GM18517 (cell line): ENCODE measurements at regions not wholly inside any gene's neighbourhood (a gene's known extent, or its start where the extent isn't known, plus 50 kb on each side); places are given as distances from the start of the nearest gene placed in this dataset.

Source experiments
- ATAC-seq: cut with Tn5 transposase; IDR thresholded peaks from one replicate; pipeline ENCODE4 v1.9.1; 2021; ENCODE audit warnings: mild to moderate bottlenecking, moderate library complexity; ENCODE audit not compliant: unreplicated experiment

DNA sequence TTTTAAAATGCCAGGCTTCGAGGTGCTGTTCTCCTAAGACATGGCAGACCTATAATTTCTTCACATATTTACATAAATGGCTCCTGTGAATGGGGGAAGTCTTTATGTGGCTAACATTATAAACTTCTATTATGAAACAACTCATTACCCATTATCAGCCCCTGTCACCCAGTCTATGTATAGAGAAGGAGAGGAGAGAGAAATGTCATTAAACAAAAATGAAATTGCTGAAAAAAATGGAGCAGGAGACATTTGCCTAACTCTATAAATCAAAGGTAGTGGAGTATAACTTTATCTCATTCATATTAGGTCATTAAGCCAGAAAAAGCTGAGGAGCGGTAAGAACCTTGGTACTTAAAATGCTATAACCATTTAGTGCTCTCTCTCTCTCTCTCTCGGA, 71.9 kb upstream of the KRR1 start:
- no peak for ATAC-seq

DNA sequence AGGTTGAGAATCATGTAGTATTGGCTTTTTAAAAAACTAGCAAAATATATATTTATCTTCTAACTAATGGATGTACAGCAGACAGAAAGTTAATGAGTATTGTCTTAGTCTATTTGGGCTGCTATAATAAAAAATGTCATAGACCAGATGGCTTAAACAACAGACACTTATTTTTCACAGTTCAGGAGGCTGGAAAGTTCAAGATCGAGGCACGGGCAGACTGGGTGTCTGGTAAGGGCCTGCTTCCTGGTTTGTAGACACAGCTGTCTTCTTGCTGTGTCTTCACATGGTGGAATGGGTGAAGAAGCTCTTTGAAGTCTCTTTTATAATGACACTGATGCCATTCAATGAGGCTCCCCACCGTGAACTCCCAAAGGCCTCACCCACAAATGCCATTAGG, 70.1 kb upstream of the KRR1 start:
- ATAC-seq: no peak

DNA sequence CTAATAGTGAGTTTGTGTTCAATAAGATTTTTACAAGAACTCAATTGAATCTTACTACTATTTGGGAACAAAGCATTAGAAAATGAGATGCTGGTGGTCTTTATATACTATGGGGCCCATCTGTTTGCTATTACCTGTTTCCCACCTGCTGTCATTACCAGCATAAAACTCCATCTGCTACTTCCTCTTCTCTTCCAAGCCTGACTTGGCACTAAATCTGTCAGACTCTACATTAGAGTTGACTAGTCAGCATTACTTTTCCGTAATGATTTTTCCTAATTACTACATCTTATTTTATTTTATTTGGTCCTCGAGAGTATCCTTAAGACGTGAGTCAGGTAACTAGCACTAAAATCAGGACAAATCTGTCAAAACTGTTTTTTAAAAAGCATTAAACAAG, 68.1 kb upstream of the KRR1 start:
- no peak for ATAC-seq

DNA sequence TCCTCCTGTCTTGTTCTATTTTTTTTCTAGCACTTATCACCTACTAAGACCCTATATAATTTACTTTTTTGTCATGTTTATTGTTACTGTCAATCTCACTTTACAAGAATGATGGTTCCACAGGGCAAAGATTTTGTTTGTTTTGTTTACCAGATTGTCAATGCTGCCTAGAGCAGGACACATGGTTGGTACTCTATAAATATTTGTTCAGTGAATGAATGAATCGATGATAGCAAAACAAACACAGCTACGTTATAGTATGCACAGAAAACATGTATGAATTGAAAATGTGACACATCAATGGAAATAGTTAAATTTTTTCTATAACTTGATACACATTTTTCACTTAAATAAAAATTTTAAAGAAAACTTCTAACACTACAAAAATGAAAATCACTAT, 67.1 kb upstream of the KRR1 start:
- no peak for ATAC-seq

DNA sequence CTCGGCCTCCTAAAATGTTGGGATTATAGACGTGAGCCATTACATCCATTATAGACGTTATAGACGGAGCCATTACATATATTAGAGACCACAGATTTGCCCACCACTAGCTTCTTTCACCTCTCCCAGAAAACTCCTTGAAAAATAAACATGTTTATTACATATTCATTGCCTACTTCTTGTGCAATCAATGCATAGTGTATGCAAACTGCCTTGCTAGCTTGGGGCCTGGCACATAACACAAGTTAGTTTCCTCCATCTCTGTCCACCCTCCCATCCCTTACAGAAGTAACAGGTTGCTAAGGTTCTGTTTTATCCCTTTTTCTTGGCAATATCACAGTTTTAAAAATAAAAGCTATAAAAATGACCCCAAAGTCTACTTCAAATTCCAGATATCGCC, 66.4 kb upstream of the KRR1 start:
- no peak for ATAC-seq

DNA sequence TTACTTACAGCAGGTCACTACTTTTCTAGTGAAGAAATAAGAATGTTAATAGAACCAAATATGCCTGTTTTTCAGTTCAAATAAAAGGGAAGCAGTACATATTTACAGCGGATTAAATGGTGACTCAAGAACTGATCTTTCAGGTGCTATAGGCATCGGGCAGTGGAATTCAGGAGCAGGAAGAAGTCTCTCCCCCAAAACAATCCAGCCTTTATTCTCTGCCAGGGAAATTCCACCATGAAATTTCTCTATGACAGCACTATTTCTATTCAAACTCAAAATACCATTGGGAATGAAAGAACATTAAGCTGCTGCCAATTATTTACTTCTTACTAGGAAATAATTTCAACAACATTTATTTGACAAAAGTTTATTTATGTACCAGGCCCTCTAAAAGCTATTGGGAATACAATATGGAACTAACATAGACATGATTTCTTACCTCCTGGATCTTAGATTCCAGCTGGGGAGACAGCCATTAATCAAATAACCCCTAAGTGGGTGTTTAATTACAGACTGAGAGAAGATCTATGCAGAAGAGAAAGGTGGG, 60.3 kb upstream of the KRR1 start:
- no peak for ATAC-seq

DNA sequence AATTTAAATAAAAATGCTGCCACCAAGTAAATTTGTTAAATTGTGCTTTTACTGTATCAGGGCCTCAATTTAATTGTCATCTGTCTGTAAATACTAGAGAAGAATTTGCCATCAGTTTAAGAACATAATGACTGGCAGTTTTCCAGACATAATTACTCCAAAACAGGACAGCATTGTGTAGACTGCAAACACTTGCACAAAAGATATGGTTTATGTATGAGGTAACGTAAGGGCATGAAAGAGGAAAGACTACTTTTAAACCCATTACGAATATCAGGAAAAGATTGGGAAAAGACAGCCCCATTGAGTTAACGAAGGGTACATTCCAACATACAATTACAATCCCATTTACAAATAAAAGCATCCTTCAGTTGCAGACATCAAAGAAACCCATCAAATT, 59.8 kb upstream of the KRR1 start:
- ATAC-seq: no peak

DNA sequence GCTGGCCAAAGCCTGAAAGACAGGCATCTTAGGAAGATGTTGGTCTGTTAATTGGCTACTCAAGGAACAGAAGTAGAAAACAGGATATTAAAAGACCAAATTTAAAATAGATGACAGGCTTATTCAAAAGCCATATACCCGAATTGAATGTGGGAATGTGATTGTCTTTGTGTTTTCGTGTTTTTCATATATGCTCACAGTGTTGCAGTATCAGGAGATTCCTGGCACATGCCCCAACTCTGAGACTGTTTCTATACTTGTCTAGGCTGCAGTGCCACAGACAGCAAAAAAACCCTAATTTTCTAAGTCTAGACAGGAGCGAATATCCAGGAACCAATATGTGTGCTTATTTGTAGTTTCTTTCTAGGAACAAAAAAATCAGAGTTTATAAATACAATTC, 57.4 kb upstream of the KRR1 start:
- ATAC-seq: no peak

DNA sequence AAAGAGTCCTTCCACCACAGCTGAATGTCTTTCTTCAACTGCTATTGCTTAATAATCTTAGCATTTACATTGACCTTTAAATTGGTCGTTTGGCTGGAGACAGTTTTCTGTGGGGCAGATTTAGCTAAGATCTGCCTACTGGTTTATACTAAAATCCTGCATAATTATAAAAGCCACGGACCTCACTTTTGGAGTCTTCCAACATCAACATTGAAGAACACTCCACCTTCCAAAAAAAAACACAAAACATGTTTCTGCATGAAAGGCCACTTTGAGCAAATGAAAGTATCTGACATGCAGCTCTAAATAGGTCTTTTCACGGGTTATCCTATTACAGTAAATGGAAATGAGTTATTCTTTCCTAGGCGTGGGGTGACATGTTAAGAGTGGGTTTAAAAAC, 57.0 kb upstream of the KRR1 start:
- no peak for ATAC-seq

DNA sequence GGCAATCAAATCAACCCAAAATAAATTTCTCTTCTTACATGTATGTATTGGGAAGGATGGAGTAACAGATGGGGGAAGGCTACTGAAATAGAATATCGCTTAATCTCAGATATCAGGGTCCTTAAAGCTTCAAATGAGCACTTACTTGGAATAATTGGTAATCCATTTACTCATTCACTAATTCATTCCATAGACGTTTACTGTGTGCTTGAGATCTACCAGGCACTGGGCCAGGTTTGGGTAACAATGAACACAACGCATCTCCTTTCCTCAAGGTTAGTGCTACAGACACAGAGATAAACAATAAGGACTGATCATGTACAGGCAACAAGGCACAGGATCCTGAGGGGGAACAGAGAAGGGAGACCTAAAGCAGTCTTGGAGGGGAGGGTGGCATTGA, 54.4 kb upstream of the KRR1 start:
- no peak for ATAC-seq

DNA sequence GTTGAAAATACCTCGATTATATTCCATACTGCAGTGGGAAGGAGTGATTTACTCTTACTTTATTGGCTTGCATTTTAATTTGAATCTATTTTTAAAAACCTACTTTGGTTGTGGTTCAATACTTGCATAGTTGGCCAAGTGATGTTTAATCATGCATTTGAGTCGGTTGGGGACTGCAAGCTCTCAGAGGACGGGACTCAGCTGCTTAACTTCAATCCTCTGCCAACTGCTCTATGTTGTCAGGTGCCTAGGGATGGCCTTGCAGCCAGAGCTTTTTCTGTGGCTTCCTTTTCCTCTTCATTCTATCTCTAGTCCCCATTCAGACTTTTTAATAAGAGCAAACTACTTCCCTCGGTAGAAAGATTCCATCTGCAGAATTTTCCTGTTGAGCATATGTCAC, 53.4 kb upstream of the KRR1 start:
- no peak for ATAC-seq

DNA sequence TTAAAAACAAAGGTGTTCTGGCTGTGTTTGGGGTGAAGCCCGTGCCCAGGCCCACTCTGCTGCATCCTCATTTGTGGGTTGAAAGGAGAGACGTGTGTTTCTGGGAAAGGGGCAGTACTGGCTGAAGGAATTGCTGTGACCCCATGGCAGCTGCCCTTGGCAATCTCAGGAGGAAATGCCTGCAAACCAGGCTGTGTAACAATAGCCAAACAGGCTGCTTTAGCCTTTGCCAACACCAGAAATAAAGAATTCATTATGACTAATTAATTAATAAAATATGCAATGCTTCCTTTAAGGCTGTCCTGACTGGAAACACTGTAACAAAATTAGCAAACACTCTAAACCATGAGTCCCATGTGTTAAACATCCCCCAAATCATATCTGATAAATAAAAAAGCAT, 53.0 kb upstream of the KRR1 start:
- ATAC-seq: no peak

DNA sequence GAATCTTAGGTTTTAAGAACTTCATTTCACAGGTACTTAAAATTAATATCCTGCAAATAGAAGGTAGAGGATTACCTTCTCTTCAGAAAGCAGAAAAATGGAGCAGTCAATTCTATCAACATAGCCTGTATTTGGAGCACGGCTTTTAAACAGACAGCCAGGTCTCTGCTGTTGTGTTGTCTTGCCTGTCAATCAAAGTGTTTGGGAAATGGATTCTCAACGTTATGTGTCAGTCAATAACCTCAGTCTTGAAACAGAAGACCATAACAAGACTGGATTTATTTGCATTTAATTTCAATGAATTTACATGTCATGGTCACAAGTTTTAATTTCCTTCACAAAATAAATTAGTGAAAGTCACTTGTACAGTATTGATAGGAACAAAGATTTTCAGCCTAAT, 51.9 kb upstream of the KRR1 start:
- no peak for ATAC-seq

DNA sequence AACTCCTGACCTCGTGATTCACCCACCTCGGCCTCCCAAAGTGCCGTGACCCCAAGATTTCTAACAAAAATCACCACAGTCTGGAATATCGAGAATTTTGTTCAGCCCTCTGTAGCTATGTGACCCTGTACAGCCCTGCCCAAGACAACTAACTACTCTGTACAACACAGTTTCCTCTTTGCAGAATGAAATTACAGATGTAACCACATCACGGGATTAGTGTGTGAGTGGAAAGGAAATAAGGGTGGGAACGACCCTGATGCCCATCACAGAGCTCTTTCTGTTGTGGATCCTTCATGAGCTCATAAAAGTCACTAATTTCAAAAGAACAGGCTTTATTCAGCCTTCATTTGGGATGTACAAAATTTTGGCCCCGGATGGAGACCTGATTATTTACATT, 50.5 kb upstream of the KRR1 start:
- no peak for ATAC-seq
